ENCODE measurements at regions not wholly inside any gene's neighbourhood (a gene's known extent, or its start where the extent isn't known, plus 50 kb on each side); places are given as distances from the start of the nearest gene placed in this dataset.

- TF ChIP-seq, protein P1, sequence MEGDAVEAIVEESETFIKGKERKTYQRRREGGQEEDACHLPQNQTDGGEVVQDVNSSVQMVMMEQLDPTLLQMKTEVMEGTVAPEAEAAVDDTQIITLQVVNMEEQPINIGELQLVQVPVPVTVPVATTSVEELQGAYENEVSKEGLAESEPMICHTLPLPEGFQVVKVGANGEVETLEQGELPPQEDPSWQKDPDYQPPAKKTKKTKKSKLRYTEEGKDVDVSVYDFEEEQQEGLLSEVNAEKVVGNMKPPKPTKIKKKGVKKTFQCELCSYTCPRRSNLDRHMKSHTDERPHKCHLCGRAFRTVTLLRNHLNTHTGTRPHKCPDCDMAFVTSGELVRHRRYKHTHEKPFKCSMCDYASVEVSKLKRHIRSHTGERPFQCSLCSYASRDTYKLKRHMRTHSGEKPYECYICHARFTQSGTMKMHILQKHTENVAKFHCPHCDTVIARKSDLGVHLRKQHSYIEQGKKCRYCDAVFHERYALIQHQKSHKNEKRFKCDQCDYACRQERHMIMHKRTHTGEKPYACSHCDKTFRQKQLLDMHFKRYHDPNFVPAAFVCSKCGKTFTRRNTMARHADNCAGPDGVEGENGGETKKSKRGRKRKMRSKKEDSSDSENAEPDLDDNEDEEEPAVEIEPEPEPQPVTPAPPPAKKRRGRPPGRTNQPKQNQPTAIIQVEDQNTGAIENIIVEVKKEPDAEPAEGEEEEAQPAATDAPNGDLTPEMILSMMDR (IDR thresholded peaks at IDR 0.05; ENCODE audit: unreplicated experiment): no peak
- peaks cover 4% of the 10 kb centered on the region for H3K36me3 Mint-ChIP-seq (ENCODE audit: low read depth, unreplicated experiment)
- no peak overlapping the region for H3K4me3 Mint-ChIP-seq (ENCODE audit: unreplicated experiment)
- H3K9me3 Mint-ChIP-seq (ENCODE audit: unreplicated experiment): peaks cover 5% of the 10 kb centered on the region
- no peak for DNase-seq (ENCODE audit: low spot score)
- H3K27me3 Mint-ChIP-seq (ENCODE audit: unreplicated experiment): peaks cover 14% of the 10 kb centered on the region
- H3K4me1 Mint-ChIP-seq (ENCODE audit: unreplicated experiment): no peaks in the 10 kb centered on the region
- no peak overlapping the region for H3K27ac Mint-ChIP-seq (ENCODE audit: unreplicated experiment)
Observed at GRCh38 chr1:10857687-10858086, 61.2 kb upstream of the CASZ1 start.

DNA sequence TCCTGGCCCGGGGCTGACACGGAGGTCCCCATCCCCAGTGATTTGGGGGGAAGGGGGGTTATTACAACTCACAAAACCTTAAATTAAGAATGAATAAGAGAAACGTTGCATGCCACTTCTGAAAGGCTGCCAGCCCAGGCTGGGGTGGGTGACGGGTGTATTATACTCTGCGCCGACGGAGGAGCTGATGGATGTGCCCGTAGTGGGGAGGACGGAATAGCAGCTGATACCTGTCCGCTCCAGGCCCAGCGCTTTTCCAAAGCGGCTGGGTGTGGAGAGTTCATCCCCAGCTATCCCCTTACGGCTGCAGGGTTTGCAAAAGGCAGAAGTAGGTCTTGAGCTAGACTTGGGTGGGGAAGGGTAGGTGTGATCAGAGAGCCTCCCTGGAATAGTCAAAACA, 63.8 kb upstream of the CASZ1 start:
- Mint-ChIP-seq H3K36me3 (ENCODE audit: low read depth, unreplicated experiment) (no peaks in the 10 kb centered on the region), H3K9me3 (ENCODE audit: unreplicated experiment) (peaks cover under 1% of the 10 kb centered on the region), H3K4me1 (ENCODE audit: unreplicated experiment) (no peaks in the 10 kb centered on the region), H3K27me3 (ENCODE audit: unreplicated experiment) (peaks cover 21% of the 10 kb centered on the region), H3K4me3 (ENCODE audit: unreplicated experiment) (no peak overlapping the region), H3K27ac (ENCODE audit: unreplicated experiment) (no peak overlapping the region)
- no peak for DNase-seq (ENCODE audit: low spot score)
- TF ChIP-seq, protein P1 (IDR thresholded peaks at IDR 0.05; ENCODE audit: unreplicated experiment): no peak

DNA sequence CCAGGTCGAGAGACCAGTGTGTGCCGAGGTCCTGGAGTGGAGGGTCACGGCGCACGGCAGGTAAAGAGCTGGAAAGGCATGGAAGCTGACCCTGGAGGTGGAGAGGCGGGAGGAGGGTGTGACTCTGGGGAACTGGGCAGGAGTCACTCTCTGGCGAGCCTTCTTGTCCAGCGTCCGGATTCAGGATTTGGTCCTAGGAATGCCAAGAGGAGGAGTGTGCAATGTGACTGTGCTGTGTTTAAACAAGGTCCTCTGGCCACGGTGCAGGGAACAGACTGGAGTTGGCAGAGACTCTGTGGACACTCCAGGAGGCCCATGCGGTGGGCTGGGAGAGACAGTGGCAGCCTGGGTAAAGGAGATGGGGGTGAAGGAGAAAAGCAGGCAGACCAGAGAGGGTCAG, 64.2 kb upstream of the CASZ1 start:
- DNase-seq (ENCODE audit: low spot score): no peak
- Mint-ChIP-seq H3K27me3 (ENCODE audit: unreplicated experiment) (peaks cover 24% of the 10 kb centered on the region), H3K4me3 (ENCODE audit: unreplicated experiment) (no peak overlapping the region), H3K9me3 (ENCODE audit: unreplicated experiment) (no peaks in the 10 kb centered on the region), H3K27ac (ENCODE audit: unreplicated experiment) (no peak overlapping the region), H3K4me1 (ENCODE audit: unreplicated experiment) (peaks cover under 1% of the 10 kb centered on the region), H3K36me3 (ENCODE audit: low read depth, unreplicated experiment) (no peaks in the 10 kb centered on the region)
- TF ChIP-seq, protein P1 (IDR thresholded peaks at IDR 0.05; ENCODE audit: unreplicated experiment): no peak

- H3K36me3 Mint-ChIP-seq (ENCODE audit: low read depth, unreplicated experiment): no peaks in the 10 kb centered on the region
- H3K4me1 Mint-ChIP-seq (ENCODE audit: unreplicated experiment): peaks cover 3% of the 10 kb centered on the region
- TF ChIP-seq, protein P1 (IDR thresholded peaks at IDR 0.05; ENCODE audit: unreplicated experiment): no peak
- peaks cover 26% of the 10 kb centered on the region for H3K27me3 Mint-ChIP-seq (ENCODE audit: unreplicated experiment)
- no peak overlapping the region for H3K4me3 Mint-ChIP-seq (ENCODE audit: unreplicated experiment)
- no peaks in the 10 kb centered on the region for H3K9me3 Mint-ChIP-seq (ENCODE audit: unreplicated experiment)
- DNase-seq (ENCODE audit: low spot score): no peak
- no peak overlapping the region for H3K27ac Mint-ChIP-seq (ENCODE audit: unreplicated experiment)
Observed at GRCh38 chr1:10861822-10862221, 65.4 kb upstream of the CASZ1 start.

DNA sequence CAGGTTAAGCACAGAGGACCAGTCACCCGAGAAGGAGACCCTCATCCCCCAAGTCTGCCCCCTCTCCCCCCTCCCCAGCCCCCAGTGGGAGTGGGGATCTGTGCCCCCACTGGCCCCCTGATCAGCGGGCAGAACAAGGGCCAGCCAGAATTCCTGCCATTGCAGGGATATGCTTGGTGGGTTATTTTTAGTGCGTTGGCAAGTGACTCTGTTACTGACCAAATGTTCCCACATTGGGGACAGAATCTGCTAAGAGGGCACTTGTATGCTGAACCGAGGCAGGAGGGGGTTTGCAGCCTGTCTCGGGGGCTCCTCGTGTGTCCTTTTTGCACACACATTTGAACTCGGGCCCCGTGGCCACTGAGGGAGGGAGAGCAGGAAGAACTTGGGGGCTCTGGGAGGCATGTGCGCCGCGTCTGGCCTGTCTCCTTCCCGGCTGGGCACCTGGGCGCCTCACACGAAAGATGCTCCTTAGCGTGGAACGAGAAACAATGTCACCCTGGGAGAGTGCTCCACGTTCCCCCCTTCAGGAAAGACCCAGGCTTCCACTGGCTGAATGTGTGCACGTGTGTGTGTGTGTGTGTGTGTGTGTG, 66.4 kb upstream of the CASZ1 start:
- Mint-ChIP-seq H3K4me1 (ENCODE audit: unreplicated experiment) (peaks cover 3% of the 10 kb centered on the region), H3K9me3 (ENCODE audit: unreplicated experiment) (no peaks in the 10 kb centered on the region), H3K27ac (ENCODE audit: unreplicated experiment) (no peak overlapping the region), H3K36me3 (ENCODE audit: low read depth, unreplicated experiment) (no peaks in the 10 kb centered on the region), H3K4me3 (ENCODE audit: unreplicated experiment) (no peak overlapping the region), H3K27me3 (ENCODE audit: unreplicated experiment) (peaks cover 26% of the 10 kb centered on the region)
- no peak for DNase-seq (ENCODE audit: low spot score)
- TF ChIP-seq, protein P1 (IDR thresholded peaks at IDR 0.05; ENCODE audit: unreplicated experiment): no peak

Measured in endothelial cell (in vitro differentiated cells).